ENCODE measurements at regions not wholly inside any gene's neighbourhood (a gene's known extent, or its start where the extent isn't known, plus 50 kb on each side); places are given as distances from the start of the nearest gene placed in this dataset.
A peak's percentile ranks its signal among the peaks of the same experiment; 100 is the strongest.

DNA sequence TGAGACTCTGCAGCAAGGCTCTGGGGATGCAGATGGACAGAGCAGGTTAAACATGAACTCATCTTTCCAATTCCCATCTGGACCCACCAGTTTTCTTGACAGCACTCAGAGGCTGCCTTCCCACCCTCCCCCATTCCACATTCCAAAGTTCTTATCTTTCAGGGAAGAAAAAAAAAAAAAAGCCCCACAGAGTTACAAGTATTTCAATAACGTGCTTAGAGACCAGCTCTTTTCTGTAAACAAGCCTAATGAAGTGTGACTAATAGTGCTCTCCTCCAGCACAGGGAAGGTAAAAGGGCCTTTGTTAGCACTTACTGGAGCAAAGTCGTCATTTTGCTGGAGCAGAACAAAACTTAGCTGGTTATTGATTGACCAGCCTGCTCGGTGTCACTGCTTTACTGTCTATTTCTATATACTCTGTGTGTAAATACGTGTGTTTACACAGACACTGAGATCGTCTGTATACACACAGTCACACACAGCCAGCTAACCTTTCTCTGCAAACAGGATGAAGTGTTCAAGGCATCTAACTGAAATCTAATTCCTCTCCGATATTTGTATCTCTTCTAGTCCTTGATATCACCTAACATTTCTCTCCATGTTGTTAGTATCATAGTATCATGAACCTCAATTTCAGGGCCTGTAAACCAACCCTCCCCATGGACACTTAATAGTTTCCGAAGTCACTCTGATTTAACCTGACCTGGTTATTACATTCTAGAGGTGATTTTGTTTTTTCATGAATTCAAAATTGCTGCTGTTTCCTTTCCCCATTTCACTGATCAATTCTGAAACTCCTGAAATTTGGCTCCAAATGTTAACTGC is 84.9 kb downstream of the ZNF608 start (continued):
- TF ChIP-seq, protein P1, sequence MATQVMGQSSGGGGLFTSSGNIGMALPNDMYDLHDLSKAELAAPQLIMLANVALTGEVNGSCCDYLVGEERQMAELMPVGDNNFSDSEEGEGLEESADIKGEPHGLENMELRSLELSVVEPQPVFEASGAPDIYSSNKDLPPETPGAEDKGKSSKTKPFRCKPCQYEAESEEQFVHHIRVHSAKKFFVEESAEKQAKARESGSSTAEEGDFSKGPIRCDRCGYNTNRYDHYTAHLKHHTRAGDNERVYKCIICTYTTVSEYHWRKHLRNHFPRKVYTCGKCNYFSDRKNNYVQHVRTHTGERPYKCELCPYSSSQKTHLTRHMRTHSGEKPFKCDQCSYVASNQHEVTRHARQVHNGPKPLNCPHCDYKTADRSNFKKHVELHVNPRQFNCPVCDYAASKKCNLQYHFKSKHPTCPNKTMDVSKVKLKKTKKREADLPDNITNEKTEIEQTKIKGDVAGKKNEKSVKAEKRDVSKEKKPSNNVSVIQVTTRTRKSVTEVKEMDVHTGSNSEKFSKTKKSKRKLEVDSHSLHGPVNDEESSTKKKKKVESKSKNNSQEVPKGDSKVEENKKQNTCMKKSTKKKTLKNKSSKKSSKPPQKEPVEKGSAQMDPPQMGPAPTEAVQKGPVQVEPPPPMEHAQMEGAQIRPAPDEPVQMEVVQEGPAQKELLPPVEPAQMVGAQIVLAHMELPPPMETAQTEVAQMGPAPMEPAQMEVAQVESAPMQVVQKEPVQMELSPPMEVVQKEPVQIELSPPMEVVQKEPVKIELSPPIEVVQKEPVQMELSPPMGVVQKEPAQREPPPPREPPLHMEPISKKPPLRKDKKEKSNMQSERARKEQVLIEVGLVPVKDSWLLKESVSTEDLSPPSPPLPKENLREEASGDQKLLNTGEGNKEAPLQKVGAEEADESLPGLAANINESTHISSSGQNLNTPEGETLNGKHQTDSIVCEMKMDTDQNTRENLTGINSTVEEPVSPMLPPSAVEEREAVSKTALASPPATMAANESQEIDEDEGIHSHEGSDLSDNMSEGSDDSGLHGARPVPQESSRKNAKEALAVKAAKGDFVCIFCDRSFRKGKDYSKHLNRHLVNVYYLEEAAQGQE (IDR thresholded peaks at IDR 0.05; ENCODE audit: low read depth), result no peak
- no peak for TF ChIP-seq YY1 (IDR thresholded peaks at IDR 0.05; ENCODE audit: extremely low read depth, insufficient replicate concordance, low read depth, low read length)

DNA sequence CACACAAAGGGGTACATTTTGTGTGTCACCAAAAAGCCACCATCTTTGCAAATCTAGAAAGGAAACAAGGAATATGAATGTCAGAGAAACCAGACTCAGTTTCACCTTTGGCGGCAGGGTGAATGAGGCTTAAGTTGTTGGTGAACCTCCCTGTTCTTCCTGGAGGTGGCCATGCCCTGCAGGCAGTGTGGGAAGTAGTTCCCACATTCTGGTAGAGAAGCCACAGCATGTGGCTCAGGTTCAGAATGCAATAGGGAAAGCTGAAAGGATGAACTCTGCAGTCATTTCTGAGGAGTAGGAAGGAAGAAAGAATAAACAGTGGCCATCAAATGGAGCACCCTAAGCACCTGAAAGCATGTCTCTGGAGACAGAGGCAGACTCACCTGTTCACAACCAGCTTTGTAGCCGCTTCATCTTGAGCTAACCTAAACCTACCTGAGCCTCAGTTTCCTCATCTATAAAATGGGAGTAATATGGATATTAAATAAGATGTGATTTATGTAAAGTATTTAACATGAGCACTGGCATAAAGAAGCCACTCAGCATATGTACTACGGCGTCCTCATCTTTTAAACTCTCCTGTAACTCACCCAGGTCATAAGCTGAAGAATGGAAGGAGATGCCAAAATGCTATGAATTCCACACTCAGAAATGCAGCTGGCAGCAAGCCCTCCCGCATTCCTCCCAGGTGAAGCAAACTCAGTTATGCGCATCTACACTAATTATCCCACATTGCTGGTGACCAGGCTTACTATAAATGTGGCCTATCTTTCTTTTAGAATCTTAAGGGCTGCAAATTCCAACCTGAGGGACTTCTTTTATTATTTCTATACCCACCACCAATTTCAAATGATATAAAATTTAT is 86.0 kb downstream of the ZNF608 start:
- DNase-seq (ENCODE audit: low read depth, low spot score) (no peak), ATAC-seq (peak; percentile 7; the same call in 1 of the 2 replicates)
- peak overlapping the region in 1 of 2 experiments; percentile 38; a peak in 2 of 4 replicates for H3K4me3 ChIP-seq (replicated peaks in 1 of 2; ENCODE audit: low read depth in 1 of 2, low read length in 2 of 2)
- no peaks in the 10 kb centered on the region for H3K9me3 ChIP-seq (ENCODE audit: control insufficient read depth in 1 of 2, insufficient read depth in 1 of 2, low read depth in 1 of 2, low read length in 2 of 2)
- no peaks in the 10 kb centered on the region for H4K20me1 ChIP-seq (ENCODE audit: insufficient read depth)
- peak overlapping the region; percentile 33 for H3K9ac ChIP-seq (ENCODE audit: low read length)
- no peaks in the 10 kb centered on the region for H3K79me2 ChIP-seq (ENCODE audit: insufficient read depth, low read length)
- RAD21 ChIA-PET (ENCODE audit: low non-redundant PET in 1 of 2, low total read pairs in 2 of 2, uncharacterized antibody in 2 of 2, unreplicated experiment in 2 of 2), result no interaction called here
- POLR2A ChIA-PET, result interaction anchor here (1.2 to 1.6 kb wide), 2 partner anchors 88 kb away, joined by 3 to 6 read pairs; no protein-coding TSS in a partner anchor
- no peaks in the 10 kb centered on the region for H3K9me2 ChIP-seq (ENCODE audit: insufficient read depth)
- peak overlapping the region; percentile 70 for H3K4me2 ChIP-seq (ENCODE audit: low read length)
- H3K27ac ChIP-seq (ENCODE audit: low read depth, low read length), result peak overlapping the region; percentile 78; the same call in 1 of the 2 replicates
- CTCF ChIA-PET, result no interaction called here
- H3K27me3 ChIP-seq (ENCODE audit: insufficient read depth, low read length), result no peaks in the 10 kb centered on the region
- H3K4me1 ChIP-seq (ENCODE audit: control insufficient read depth in 1 of 2, insufficient read depth in 2 of 2, low read length in 2 of 2), result peaks cover 72 to 87% of the 10 kb centered on the region in 2 experiments
- H3K36me3 ChIP-seq (ENCODE audit: control insufficient read depth in 1 of 2, insufficient read depth in 2 of 2, low read length in 2 of 2), result no peaks in the 10 kb centered on the region
- no TSS peak for BruUV-seq (replicated peaks)
- no peak for TF ChIP-seq CBX3 (IDR thresholded peaks at IDR 0.05; ENCODE audit: low read depth)
- no peak for TF ChIP-seq RAD21 (IDR thresholded peaks at IDR 0.05; ENCODE audit: low read depth)
- no peak for TF ChIP-seq SIN3A (IDR thresholded peaks at IDR 0.05; ENCODE audit: low read depth)
- TF ChIP-seq, protein P2, sequence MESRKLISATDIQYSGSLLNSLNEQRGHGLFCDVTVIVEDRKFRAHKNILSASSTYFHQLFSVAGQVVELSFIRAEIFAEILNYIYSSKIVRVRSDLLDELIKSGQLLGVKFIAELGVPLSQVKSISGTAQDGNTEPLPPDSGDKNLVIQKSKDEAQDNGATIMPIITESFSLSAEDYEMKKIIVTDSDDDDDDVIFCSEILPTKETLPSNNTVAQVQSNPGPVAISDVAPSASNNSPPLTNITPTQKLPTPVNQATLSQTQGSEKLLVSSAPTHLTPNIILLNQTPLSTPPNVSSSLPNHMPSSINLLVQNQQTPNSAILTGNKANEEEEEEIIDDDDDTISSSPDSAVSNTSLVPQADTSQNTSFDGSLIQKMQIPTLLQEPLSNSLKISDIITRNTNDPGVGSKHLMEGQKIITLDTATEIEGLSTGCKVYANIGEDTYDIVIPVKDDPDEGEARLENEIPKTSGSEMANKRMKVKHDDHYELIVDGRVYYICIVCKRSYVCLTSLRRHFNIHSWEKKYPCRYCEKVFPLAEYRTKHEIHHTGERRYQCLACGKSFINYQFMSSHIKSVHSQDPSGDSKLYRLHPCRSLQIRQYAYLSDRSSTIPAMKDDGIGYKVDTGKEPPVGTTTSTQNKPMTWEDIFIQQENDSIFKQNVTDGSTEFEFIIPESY (IDR thresholded peaks at IDR 0.05; ENCODE audit: extremely low read depth, insufficient replicate concordance, low read length), result no peak
- no peak for TF ChIP-seq EZH2phosphoT487 (IDR thresholded peaks at IDR 0.05; ENCODE audit: borderline replicate concordance)
- TF ChIP-seq ATF3 (IDR thresholded peaks at IDR 0.05), result no peak
- TF ChIP-seq ZNF274 (IDR thresholded peaks at IDR 0.05; ENCODE audit: low read depth, low read length), result no peak
- no peak for TF ChIP-seq YY1 (IDR thresholded peaks at IDR 0.05; ENCODE audit: extremely low read depth, insufficient replicate concordance, low read depth, low read length)
- no peak for TF ChIP-seq EZH2 (IDR thresholded peaks at IDR 0.05)
- TF ChIP-seq POLR2A (IDR thresholded peaks at IDR 0.05; ENCODE audit: borderline replicate concordance, extremely low read depth, insufficient read depth, insufficient read length), result no peak
- TF ChIP-seq MAX (IDR thresholded peaks at IDR 0.05), result no peak
- TF ChIP-seq CEBPB (IDR thresholded peaks at IDR 0.05; ENCODE audit: low read depth), result no peak
- no peak for TF ChIP-seq ZFX (IDR thresholded peaks at IDR 0.05)
- no peak for TF ChIP-seq FOSL1 (IDR thresholded peaks at IDR 0.05; ENCODE audit: low read depth)
- no peak for TF ChIP-seq ELF1 (IDR thresholded peaks at IDR 0.05; ENCODE audit: borderline replicate concordance, low read depth)
- H2AFZ ChIP-seq (ENCODE audit: low read depth, low read length, poor library complexity, severe bottlenecking), result no peak overlapping the region
- intact Hi-C loops (cut with micrococcal nuclease), result no loop called here

Data from HCT116 (cell line).